DOHH2 (cell line): ENCODE measurements at regions not wholly inside any gene's neighbourhood (a gene's known extent, or its start where the extent isn't known, plus 50 kb on each side); places are given as distances from the start of the nearest gene placed in this dataset.

Experiments used
- CTCF ChIP-seq: fragments of 200-600 bp; sonication (generic); IDR thresholded peaks from one replicate; pipeline ENCODE4 v1.5.1; 2014; ENCODE audit warnings: antibody characterized with exemption, mild to moderate bottlenecking, low read depth, low read length; ENCODE audit not compliant: poor library complexity, severe bottlenecking
- EZH2phosphoT487 ChIP-seq: fragments of 200-600 bp; sonication (generic); IDR thresholded peaks from 2 replicates; pipeline ENCODE4 v1.6.1; 2017; ENCODE audit warnings: borderline replicate concordance, mild to moderate bottlenecking, antibody characterized with exemption, low read length, moderate library complexity, mixed read lengths

GRCh38 chr7:81534446-81534845 is 235.4 kb downstream of the HGF start:
- no peak for TF ChIP-seq CTCF
- no peak for TF ChIP-seq EZH2phosphoT487
